SU-DHL-6 (cell line): ENCODE measurements at regions not wholly inside any gene's neighbourhood (a gene's known extent, or its start where the extent isn't known, plus 50 kb on each side); places are given as distances from the start of the nearest gene placed in this dataset.

Source experiments
- H2AFZ ChIP-seq: fragments of 200-600 bp; sonication (generic); 2 replicates; pipeline ENCODE4 v1.6.1; 2014; ENCODE audit warnings: low read depth, mild to moderate bottlenecking, moderate library complexity, mixed read lengths, antibody characterized with exemption, low read length; ENCODE audit not compliant: severe bottlenecking
- H3F3A ChIP-seq: fragments of 200-600 bp; shearing (Covaris generic); 2 replicates; pipeline ENCODE4 v1.6.0; 2016; ENCODE audit warnings: antibody characterized with exemption, mild to moderate bottlenecking; ENCODE audit not compliant: insufficient read depth
- H3K27ac ChIP-seq: fragments of 200-600 bp; sonication (generic); 2 replicates; pipeline ENCODE4 v1.5.1; 2016; ENCODE audit warnings: low read depth, mild to moderate bottlenecking, low read length, moderate library complexity, mixed read lengths
- H3K27me3 ChIP-seq: fragments of 200-600 bp; sonication (generic), shearing (Covaris generic); 2 replicates; pipeline ENCODE4 v1.6.0; 2014; ENCODE audit warnings: mild to moderate bottlenecking, low read length
- H3K36me3 ChIP-seq: fragments of 200-600 bp; sonication (generic); 2 replicates; pipeline ENCODE4 v1.6.1; 2014; ENCODE audit warnings: mild to moderate bottlenecking, low read length, mixed read lengths
- H3K4me2 ChIP-seq: fragments of 300-600, 200-600 bp; shearing (Covaris generic), sonication (generic); 2 replicates; pipeline ENCODE4 v1.6.0; 2014; ENCODE audit warnings: low read length, low read depth, mild to moderate bottlenecking; ENCODE audit not compliant: poor library complexity, severe bottlenecking
- H3K4me3 ChIP-seq: fragments of 200-600 bp; sonication (generic); 2 replicates; pipeline ENCODE4 v1.5.1; 2014; ENCODE audit warnings: antibody characterized with exemption, low read length, mild to moderate bottlenecking, mixed read lengths; ENCODE audit not compliant: insufficient read depth, poor library complexity, severe bottlenecking
- H3K79me2 ChIP-seq: fragments of 200-600 bp; sonication (generic); 2 replicates; pipeline ENCODE4 v1.6.1; 2014; ENCODE audit warnings: mild to moderate bottlenecking, low read length, moderate library complexity; ENCODE audit not compliant: insufficient read depth
- H3K9ac ChIP-seq: fragments of 200-600 bp; sonication (generic); 2 replicates; pipeline ENCODE4 v1.7.0; 2014; ENCODE audit warnings: mild to moderate bottlenecking, low read length
- H3K9me2 ChIP-seq: fragments of 200-600 bp; sonication (generic); replicated peaks from 2 replicates; pipeline ENCODE4 v1.6.1; 2014; ENCODE audit warnings: low read length; ENCODE audit not compliant: insufficient read depth
- H3K9me3 ChIP-seq: fragments of 200-600 bp; sonication (generic); 2 replicates; pipeline ENCODE4 v1.6.1; 2014; ENCODE audit warnings: low read length, mixed read lengths; ENCODE audit not compliant: insufficient read depth
- H4K20me1 ChIP-seq: fragments of 200-600 bp; sonication (generic); 2 replicates; pipeline ENCODE4 v1.6.1; 2014; ENCODE audit warnings: low read depth, mild to moderate bottlenecking, antibody characterized with exemption, low read length, moderate library complexity, mixed read lengths
- CTCF ChIP-seq: fragments of 200-600 bp; sonication (generic); IDR thresholded peaks from one replicate; pipeline ENCODE4 v1.5.1; 2017; ENCODE audit warnings: antibody characterized with exemption, mild to moderate bottlenecking, low read length, moderate library complexity; ENCODE audit not compliant: insufficient read depth, poor library complexity, severe bottlenecking
- EZH2phosphoT487 ChIP-seq: fragments of 200-600 bp; sonication (generic), shearing (Covaris generic); conservative IDR thresholded peaks from 2 replicates; pipeline ENCODE4 v1.6.1; 2018; ENCODE audit warnings: mild to moderate bottlenecking, antibody characterized with exemption, low read length, moderate library complexity, mixed read lengths

DNA sequence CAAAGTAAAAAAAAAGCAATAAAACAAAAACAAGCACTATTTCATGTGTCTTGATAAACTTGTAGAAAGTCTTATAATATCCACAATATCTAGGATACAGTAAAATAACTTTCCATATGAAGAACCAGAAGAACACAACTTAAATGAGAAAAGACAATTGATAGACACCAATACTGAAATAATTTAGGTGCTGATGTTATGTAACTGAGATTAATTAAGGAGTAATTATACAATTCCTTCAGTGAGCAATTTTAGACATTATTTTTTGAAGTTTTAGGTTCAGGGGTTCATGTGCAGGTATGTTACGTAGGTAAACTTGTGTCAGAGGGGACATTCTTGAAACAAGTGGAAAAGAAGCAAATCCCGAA, 88.3 kb upstream of the VPREB1 start:
- Histone ChIP-seq H3K4me2 (peak overlapping the region; percentile 42), H3K9me3 (no peaks in the 10 kb centered on the region), H3F3A (no peaks in the 10 kb centered on the region), H3K79me2 (no peaks in the 10 kb centered on the region), H3K36me3 (no peaks in the 10 kb centered on the region), H3K27me3 (no peaks in the 10 kb centered on the region), H3K9me2 (no peaks in the 10 kb centered on the region), H2AFZ (no peak overlapping the region), H4K20me1 (no peaks in the 10 kb centered on the region), H3K27ac (peak overlapping the region; percentile 73; the same call in 1 of the 2 replicates), H3K4me3 (no peak overlapping the region), H3K9ac (no peak overlapping the region)
- TF ChIP-seq CTCF (no peak), EZH2phosphoT487 (no peak)

GRCh38 chr22:22155607-22156006, 89.0 kb upstream of the VPREB1 start:
- no peaks in the 10 kb centered on the region for H3K27me3 ChIP-seq
- H4K20me1 ChIP-seq: no peaks in the 10 kb centered on the region
- no peaks in the 10 kb centered on the region for H3F3A ChIP-seq
- H3K36me3 ChIP-seq: no peaks in the 10 kb centered on the region
- no peak overlapping the region for H3K9ac ChIP-seq
- H2AFZ ChIP-seq: no peak overlapping the region
- H3K9me3 ChIP-seq: no peaks in the 10 kb centered on the region
- no peaks in the 10 kb centered on the region for H3K79me2 ChIP-seq
- TF ChIP-seq EZH2phosphoT487: no peak
- no peak overlapping the region for H3K27ac ChIP-seq
- no peak overlapping the region for H3K4me2 ChIP-seq
- H3K4me3 ChIP-seq: no peak overlapping the region
- H3K9me2 ChIP-seq: no peaks in the 10 kb centered on the region

DNA sequence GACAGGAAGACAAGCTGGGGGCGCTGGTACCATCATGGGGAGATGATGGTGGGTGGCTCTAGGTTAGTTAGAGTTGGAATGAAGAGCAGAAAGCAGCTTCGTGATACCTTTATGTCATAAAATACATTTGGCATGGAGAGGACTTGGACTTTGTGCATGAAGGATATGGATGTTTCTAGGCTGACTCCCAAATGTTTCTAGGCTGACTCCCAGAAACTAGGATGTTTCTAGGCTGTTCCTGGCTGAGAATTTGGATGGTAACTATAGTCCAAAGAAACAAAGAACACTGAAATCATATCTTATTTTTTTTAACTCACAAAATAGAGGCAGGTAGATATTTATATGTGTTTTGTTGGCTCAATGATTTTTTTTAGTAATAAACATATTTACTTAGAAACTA, 89.4 kb upstream of the VPREB1 start:
- Histone ChIP-seq H3K9me2 (no peaks in the 10 kb centered on the region), H3K27me3 (no peaks in the 10 kb centered on the region), H3K9me3 (no peaks in the 10 kb centered on the region), H3F3A (no peaks in the 10 kb centered on the region), H3K9ac (no peak overlapping the region), H3K27ac (no peak overlapping the region), H3K36me3 (no peaks in the 10 kb centered on the region), H3K4me2 (no peak overlapping the region), H2AFZ (no peak overlapping the region), H3K4me3 (no peak overlapping the region), H4K20me1 (no peaks in the 10 kb centered on the region), H3K79me2 (no peaks in the 10 kb centered on the region)
- TF ChIP-seq EZH2phosphoT487 (no peak), CTCF (no peak)

- Histone ChIP-seq H3K27ac (no peak overlapping the region), H3F3A (no peaks in the 10 kb centered on the region), H3K36me3 (no peaks in the 10 kb centered on the region), H4K20me1 (no peaks in the 10 kb centered on the region), H3K79me2 (no peaks in the 10 kb centered on the region), H3K27me3 (no peaks in the 10 kb centered on the region), H3K9me2 (no peaks in the 10 kb centered on the region), H2AFZ (no peak overlapping the region), H3K9me3 (no peaks in the 10 kb centered on the region), H3K9ac (no peak overlapping the region), H3K4me2 (no peak overlapping the region), H3K4me3 (no peak overlapping the region)
- TF ChIP-seq CTCF (no peak), EZH2phosphoT487 (no peak)
Measured at GRCh38 chr22:22154040-22154439, 90.5 kb upstream of the VPREB1 start.
